GM23338 (cell line): ENCODE measurements at regions not wholly inside any gene's neighbourhood (a gene's known extent, or its start where the extent isn't known, plus 50 kb on each side); places are given as distances from the start of the nearest gene placed in this dataset.

ENCODE experiments used
- ATAC-seq: fragments of 200-7000 bp; cut with Tn5 transposase; 3 replicates; pipeline ENCODE4 v1.9.1; 2020
- DNase-seq: peaks from one replicate; pipeline ENCODE4 v3.0.0-alpha.2; 2015; ENCODE audit warnings: low spot score
- H2AFZ ChIP-seq: fragments of 200-600 bp; sonication (generic); 2 replicates; pipeline ENCODE4 v1.8.0; 2016; ENCODE audit warnings: antibody characterized with exemption, mild to moderate bottlenecking, moderate library complexity
- H3F3A ChIP-seq: fragments of 200-600 bp; sonication (generic); replicated peaks from 2 replicates; pipeline ENCODE4 v1.8.0; 2017; ENCODE audit warnings: antibody characterized with exemption, mixed run types, low read depth
- H3K27ac ChIP-seq: fragments of 200-600 bp; sonication (generic); 2 replicates; pipeline ENCODE4 v1.6.1; 2016; ENCODE audit warnings: low read depth
- H3K27me3 ChIP-seq: fragments of 200-600 bp; sonication (generic); 2 replicates; pipeline ENCODE4 v1.8.0; 2016; ENCODE audit warnings: mild to moderate bottlenecking, mixed run types, moderate library complexity; ENCODE audit not compliant: insufficient read depth
- H3K36me3 ChIP-seq: fragments of 200-600 bp; sonication (generic); 2 replicates; pipeline ENCODE4 v1.8.0; 2016; ENCODE audit warnings: mild to moderate bottlenecking; ENCODE audit not compliant: insufficient read depth
- H3K4me1 ChIP-seq: fragments of 200-600 bp; sonication (generic); 2 replicates; pipeline ENCODE4 v1.8.0; 2016; ENCODE audit warnings: mild to moderate bottlenecking, moderate library complexity; ENCODE audit not compliant: insufficient read depth
- H3K4me2 ChIP-seq: fragments of 200-600 bp; sonication (generic); 2 replicates; pipeline ENCODE4 v1.7.1; 2017; ENCODE audit warnings: mixed run types
- H3K4me3 ChIP-seq: fragments of 200-600 bp; sonication (generic); 2 replicates; pipeline ENCODE4 v1.6.1; 2016; ENCODE audit warnings: mixed run types
- H3K79me2 ChIP-seq: fragments of 200-600 bp; sonication (generic); replicated peaks from 2 replicates; pipeline ENCODE4 v1.8.0; 2017; ENCODE audit warnings: mild to moderate bottlenecking; ENCODE audit not compliant: insufficient read depth
- H3K9me2 ChIP-seq: fragments of 200-600 bp; sonication (generic); 2 replicates; pipeline ENCODE4 v1.8.0; 2017; ENCODE audit not compliant: insufficient read depth
- H4K20me1 ChIP-seq: fragments of 200-600 bp; sonication (generic); replicated peaks from 2 replicates; pipeline ENCODE4 v1.8.0; 2017; ENCODE audit warnings: mild to moderate bottlenecking; ENCODE audit not compliant: insufficient read depth
- H3K27ac Mint-ChIP-seq: 2 replicates; pipeline ENCODE4 v1.8.0; 2020; ENCODE audit warnings: inconsistent platforms, mild to moderate bottlenecking, moderate library complexity, mixed read lengths
- H3K27me3 Mint-ChIP-seq: 3 replicates; pipeline ENCODE4 v1.8.0; 2022; ENCODE audit warnings: low read depth, mild to moderate bottlenecking, moderate library complexity, mixed read lengths, inconsistent platforms; ENCODE audit not compliant: insufficient read depth, poor library complexity
- H3K36me3 Mint-ChIP-seq: 3 replicates; pipeline ENCODE4 v1.8.0; 2021; ENCODE audit warnings: low read depth, mild to moderate bottlenecking, inconsistent platforms, moderate library complexity, mixed read lengths
- H3K4me1 Mint-ChIP-seq: 3 replicates; pipeline ENCODE4 v1.8.0; 2020; ENCODE audit warnings: mild to moderate bottlenecking, inconsistent platforms, mixed read lengths
- H3K4me3 Mint-ChIP-seq: 3 replicates; pipeline ENCODE4 v1.8.0; 2021; ENCODE audit warnings: moderate library complexity, mild to moderate bottlenecking, inconsistent platforms, mixed read lengths
- H3K9me3 Mint-ChIP-seq: 3 replicates; pipeline ENCODE4 v1.8.0; 2020; ENCODE audit warnings: moderate library complexity, mild to moderate bottlenecking, inconsistent platforms, mixed read lengths
- CREB1 ChIP-seq: fragments of 250-450 bp; sonication (Bioruptor Pico); IDR thresholded peaks from 2 replicates; pipeline ENCODE4 v1.5.0; 2020; ENCODE audit warnings: low read depth, mild to moderate bottlenecking, moderate library complexity
- EZH2 ChIP-seq: fragments of 200-600 bp; sonication (generic); IDR thresholded peaks from one replicate; pipeline ENCODE4 v1.8.0; 2017; ENCODE audit warnings: antibody characterized with exemption, mild to moderate bottlenecking, low read depth; ENCODE audit not compliant: unreplicated experiment
- EZH2phosphoT487 ChIP-seq: fragments of 200-600 bp; sonication (generic); IDR thresholded peaks from one replicate; pipeline ENCODE4 v1.8.1; 2018; ENCODE audit warnings: antibody characterized with exemption; ENCODE audit not compliant: unreplicated experiment
- JUNB ChIP-seq: IDR thresholded peaks from one replicate; pipeline ENCODE4 v1.6.1; 2016; ENCODE audit warnings: antibody characterized with exemption; ENCODE audit not compliant: unreplicated experiment
- NANOG ChIP-seq: IDR thresholded peaks from 2 replicates; pipeline ENCODE4 v1.6.1; 2016; ENCODE audit warnings: antibody characterized with exemption, borderline replicate concordance
- POLR2AphosphoS5 ChIP-seq: IDR thresholded peaks from 2 replicates; pipeline ENCODE4 v1.6.1; 2016; ENCODE audit warnings: antibody characterized with exemption, low read depth
- STAT1 ChIP-seq: IDR thresholded peaks from one replicate; pipeline ENCODE4 v1.6.1; 2016; ENCODE audit warnings: antibody characterized with exemption; ENCODE audit not compliant: unreplicated experiment
- ZNF114 ChIP-seq: fragments of 250-450 bp; sonication (Bioruptor Pico); IDR thresholded peaks from 2 replicates; pipeline ENCODE4 v1.5.0; 2020; ENCODE audit warnings: mild to moderate bottlenecking, moderate library complexity
- ZNF331 ChIP-seq: fragments of 250-450 bp; sonication (Bioruptor Pico); IDR thresholded peaks from 2 replicates; pipeline ENCODE4 v1.5.0; 2020; ENCODE audit warnings: low read depth, mild to moderate bottlenecking, moderate library complexity
- TF ChIP-seq, protein P1 (sequence below), 2 experiments: fragments of 200-600 bp in 1 of 2; sonication (generic) in 1 of 2; conservative IDR thresholded peaks; 2 replicates each; pipeline versions ENCODE4 v1.5.1 to v1.6.1; 2016 to 2017; ENCODE audit warnings: antibody characterized with exemption in 2 of 2, low read depth in 2 of 2, mild to moderate bottlenecking in 2 of 2, moderate library complexity in 1 of 2
- TF ChIP-seq, protein P2 (sequence below): IDR thresholded peaks from one replicate; pipeline ENCODE4 v1.6.1; 2018; ENCODE audit warnings: antibody characterized with exemption; ENCODE audit not compliant: unreplicated experiment
- TF ChIP-seq, protein P3 (sequence below): fragments of 250-450 bp; sonication (Bioruptor Pico); IDR thresholded peaks from 2 replicates; pipeline ENCODE4 v1.5.0; 2020; ENCODE audit warnings: mild to moderate bottlenecking, moderate library complexity
- TF ChIP-seq, protein P4 (sequence below): IDR thresholded peaks from 2 replicates; pipeline ENCODE4 v1.6.1; 2016; ENCODE audit warnings: antibody characterized with exemption

DNA sequence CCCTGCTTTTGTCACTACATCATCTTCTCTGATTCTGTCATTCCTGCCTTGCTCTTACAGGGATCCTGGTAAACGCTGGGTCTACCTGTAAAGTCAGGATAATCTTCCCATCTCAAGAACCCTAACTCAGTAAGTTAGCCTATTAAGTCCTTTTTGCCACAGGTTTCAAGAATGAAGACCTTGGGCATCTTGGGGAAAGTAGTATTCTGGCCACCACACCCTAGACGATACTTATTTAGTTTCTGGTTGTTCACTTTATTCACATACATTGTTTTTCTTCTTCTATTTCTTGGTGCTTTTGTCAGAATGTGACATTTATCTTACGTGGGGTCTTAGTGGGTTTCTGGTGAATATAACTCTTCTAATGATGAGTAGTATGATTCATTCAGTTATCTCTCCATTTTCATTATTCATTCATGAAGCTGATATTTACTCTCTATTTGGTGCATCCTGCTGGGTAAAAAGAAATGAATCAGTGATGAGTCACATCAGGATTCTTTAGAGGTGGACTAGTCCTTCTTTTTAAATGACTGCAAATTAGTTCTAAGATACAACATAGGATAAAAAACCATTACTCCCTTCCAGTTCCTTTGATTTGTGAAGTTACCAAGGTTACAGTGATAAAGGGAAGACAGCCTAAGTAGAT lies 514.4 kb upstream of the B3GALT2 start:
- ATAC-seq = no peak
- Mint-ChIP-seq H3K4me1 (no peaks in the 10 kb centered on the region), H3K4me3 (no peak overlapping the region), H3K9me3 (no peaks in the 10 kb centered on the region), H3K36me3 (no peaks in the 10 kb centered on the region), H3K27ac (peak overlapping the region; percentile 10; the same call in 1 of the 2 replicates), H3K27me3 (no peaks in the 10 kb centered on the region)
- no peaks in the 10 kb centered on the region for H3K36me3 ChIP-seq
- H2AFZ ChIP-seq = no peak overlapping the region
- no peaks in the 10 kb centered on the region for H4K20me1 ChIP-seq
- no peak overlapping the region for H3K4me2 ChIP-seq
- no peaks in the 10 kb centered on the region for H3K27me3 ChIP-seq
- no peaks in the 10 kb centered on the region for H3K79me2 ChIP-seq
- no peak for DNase-seq
- no peak for TF ChIP-seq ZNF114 (CRISPR knock-in tag)
- TF ChIP-seq CREB1 (CRISPR knock-in tag) = no peak
- TF ChIP-seq, protein P1, sequence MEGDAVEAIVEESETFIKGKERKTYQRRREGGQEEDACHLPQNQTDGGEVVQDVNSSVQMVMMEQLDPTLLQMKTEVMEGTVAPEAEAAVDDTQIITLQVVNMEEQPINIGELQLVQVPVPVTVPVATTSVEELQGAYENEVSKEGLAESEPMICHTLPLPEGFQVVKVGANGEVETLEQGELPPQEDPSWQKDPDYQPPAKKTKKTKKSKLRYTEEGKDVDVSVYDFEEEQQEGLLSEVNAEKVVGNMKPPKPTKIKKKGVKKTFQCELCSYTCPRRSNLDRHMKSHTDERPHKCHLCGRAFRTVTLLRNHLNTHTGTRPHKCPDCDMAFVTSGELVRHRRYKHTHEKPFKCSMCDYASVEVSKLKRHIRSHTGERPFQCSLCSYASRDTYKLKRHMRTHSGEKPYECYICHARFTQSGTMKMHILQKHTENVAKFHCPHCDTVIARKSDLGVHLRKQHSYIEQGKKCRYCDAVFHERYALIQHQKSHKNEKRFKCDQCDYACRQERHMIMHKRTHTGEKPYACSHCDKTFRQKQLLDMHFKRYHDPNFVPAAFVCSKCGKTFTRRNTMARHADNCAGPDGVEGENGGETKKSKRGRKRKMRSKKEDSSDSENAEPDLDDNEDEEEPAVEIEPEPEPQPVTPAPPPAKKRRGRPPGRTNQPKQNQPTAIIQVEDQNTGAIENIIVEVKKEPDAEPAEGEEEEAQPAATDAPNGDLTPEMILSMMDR (conservative IDR thresholded peaks at IDR 0.05; ENCODE audit: low read depth in 2 of 2) = no peak
- no peak for TF ChIP-seq POLR2AphosphoS5
- TF ChIP-seq JUNB = no peak
- no peak for TF ChIP-seq NANOG
- no peak for TF ChIP-seq ZNF331 (CRISPR knock-in tag)
- no peak for TF ChIP-seq EZH2phosphoT487
- no peak for TF ChIP-seq EZH2
- no peak for TF ChIP-seq STAT1
- TF ChIP-seq, protein P2, sequence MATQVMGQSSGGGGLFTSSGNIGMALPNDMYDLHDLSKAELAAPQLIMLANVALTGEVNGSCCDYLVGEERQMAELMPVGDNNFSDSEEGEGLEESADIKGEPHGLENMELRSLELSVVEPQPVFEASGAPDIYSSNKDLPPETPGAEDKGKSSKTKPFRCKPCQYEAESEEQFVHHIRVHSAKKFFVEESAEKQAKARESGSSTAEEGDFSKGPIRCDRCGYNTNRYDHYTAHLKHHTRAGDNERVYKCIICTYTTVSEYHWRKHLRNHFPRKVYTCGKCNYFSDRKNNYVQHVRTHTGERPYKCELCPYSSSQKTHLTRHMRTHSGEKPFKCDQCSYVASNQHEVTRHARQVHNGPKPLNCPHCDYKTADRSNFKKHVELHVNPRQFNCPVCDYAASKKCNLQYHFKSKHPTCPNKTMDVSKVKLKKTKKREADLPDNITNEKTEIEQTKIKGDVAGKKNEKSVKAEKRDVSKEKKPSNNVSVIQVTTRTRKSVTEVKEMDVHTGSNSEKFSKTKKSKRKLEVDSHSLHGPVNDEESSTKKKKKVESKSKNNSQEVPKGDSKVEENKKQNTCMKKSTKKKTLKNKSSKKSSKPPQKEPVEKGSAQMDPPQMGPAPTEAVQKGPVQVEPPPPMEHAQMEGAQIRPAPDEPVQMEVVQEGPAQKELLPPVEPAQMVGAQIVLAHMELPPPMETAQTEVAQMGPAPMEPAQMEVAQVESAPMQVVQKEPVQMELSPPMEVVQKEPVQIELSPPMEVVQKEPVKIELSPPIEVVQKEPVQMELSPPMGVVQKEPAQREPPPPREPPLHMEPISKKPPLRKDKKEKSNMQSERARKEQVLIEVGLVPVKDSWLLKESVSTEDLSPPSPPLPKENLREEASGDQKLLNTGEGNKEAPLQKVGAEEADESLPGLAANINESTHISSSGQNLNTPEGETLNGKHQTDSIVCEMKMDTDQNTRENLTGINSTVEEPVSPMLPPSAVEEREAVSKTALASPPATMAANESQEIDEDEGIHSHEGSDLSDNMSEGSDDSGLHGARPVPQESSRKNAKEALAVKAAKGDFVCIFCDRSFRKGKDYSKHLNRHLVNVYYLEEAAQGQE = no peak
- TF ChIP-seq, protein P3, sequence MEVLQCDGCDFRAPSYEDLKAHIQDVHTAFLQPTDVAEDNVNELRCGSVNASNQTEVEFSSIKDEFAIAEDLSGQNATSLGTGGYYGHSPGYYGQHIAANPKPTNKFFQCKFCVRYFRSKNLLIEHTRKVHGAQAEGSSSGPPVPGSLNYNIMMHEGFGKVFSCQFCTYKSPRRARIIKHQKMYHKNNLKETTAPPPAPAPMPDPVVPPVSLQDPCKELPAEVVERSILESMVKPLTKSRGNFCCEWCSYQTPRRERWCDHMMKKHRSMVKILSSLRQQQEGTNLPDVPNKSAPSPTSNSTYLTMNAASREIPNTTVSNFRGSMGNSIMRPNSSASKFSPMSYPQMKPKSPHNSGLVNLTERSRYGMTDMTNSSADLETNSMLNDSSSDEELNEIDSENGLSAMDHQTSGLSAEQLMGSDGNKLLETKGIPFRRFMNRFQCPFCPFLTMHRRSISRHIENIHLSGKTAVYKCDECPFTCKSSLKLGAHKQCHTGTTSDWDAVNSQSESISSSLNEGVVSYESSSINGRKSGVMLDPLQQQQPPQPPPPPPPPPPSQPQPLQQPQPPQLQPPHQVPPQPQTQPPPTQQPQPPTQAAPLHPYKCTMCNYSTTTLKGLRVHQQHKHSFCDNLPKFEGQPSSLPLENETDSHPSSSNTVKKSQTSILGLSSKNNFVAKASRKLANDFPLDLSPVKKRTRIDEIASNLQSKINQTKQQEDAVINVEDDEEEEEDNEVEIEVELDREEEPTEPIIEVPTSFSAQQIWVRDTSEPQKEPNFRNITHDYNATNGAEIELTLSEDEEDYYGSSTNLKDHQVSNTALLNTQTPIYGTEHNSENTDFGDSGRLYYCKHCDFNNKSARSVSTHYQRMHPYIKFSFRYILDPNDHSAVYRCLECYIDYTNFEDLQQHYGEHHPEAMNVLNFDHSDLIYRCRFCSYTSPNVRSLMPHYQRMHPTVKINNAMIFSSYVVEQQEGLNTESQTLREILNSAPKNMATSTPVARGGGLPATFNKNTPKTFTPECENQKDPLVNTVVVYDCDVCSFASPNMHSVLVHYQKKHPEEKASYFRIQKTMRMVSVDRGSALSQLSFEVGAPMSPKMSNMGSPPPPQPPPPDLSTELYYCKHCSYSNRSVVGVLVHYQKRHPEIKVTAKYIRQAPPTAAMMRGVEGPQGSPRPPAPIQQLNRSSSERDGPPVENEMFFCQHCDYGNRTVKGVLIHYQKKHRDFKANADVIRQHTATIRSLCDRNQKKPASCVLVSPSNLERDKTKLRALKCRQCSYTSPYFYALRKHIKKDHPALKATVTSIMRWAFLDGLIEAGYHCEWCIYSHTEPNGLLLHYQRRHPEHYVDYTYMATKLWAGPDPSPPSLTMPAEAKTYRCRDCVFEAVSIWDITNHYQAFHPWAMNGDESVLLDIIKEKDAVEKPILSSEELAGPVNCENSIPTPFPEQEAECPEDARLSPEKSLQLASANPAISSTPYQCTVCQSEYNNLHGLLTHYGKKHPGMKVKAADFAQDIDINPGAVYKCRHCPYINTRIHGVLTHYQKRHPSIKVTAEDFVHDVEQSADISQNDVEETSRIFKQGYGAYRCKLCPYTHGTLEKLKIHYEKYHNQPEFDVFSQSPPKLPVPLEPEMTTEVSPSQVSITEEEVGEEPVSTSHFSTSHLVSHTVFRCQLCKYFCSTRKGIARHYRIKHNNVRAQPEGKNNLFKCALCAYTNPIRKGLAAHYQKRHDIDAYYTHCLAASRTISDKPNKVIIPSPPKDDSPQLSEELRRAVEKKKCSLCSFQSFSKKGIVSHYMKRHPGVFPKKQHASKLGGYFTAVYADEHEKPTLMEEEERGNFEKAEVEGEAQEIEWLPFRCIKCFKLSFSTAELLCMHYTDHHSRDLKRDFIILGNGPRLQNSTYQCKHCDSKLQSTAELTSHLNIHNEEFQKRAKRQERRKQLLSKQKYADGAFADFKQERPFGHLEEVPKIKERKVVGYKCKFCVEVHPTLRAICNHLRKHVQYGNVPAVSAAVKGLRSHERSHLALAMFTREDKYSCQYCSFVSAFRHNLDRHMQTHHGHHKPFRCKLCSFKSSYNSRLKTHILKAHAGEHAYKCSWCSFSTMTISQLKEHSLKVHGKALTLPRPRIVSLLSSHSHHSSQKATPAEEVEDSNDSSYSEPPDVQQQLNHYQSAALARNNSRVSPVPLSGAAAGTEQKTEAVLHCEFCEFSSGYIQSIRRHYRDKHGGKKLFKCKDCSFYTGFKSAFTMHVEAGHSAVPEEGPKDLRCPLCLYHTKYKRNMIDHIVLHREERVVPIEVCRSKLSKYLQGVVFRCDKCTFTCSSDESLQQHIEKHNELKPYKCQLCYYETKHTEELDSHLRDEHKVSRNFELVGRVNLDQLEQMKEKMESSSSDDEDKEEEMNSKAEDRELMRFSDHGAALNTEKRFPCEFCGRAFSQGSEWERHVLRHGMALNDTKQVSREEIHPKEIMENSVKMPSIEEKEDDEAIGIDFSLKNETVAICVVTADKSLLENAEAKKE (CRISPR knock-in tag) = no peak
- TF ChIP-seq, protein P4, sequence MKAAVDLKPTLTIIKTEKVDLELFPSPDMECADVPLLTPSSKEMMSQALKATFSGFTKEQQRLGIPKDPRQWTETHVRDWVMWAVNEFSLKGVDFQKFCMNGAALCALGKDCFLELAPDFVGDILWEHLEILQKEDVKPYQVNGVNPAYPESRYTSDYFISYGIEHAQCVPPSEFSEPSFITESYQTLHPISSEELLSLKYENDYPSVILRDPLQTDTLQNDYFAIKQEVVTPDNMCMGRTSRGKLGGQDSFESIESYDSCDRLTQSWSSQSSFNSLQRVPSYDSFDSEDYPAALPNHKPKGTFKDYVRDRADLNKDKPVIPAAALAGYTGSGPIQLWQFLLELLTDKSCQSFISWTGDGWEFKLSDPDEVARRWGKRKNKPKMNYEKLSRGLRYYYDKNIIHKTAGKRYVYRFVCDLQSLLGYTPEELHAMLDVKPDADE = no peak
- H3K9me2 ChIP-seq = no peaks in the 10 kb centered on the region
- no peak overlapping the region for H3K4me3 ChIP-seq
- H3K4me1 ChIP-seq = no peaks in the 10 kb centered on the region
- H3K27ac ChIP-seq = no peak overlapping the region
- no peaks in the 10 kb centered on the region for H3F3A ChIP-seq
